Muscle of leg (tissue), 3 donors: ENCODE measurements at regions not wholly inside any gene's neighbourhood (a gene's known extent, or its start where the extent isn't known, plus 50 kb on each side); places are given as distances from the start of the nearest gene placed in this dataset.

ENCODE experiments used
- DNase-seq: peaks from one replicate; pipeline ENCODE4 v3.0.0; 2013
- H3K27ac ChIP-seq: one replicate; pipeline ENCODE4 v1.5.1; 2013; ENCODE audit warnings: mild to moderate bottlenecking, low read length, control low read depth
- H3K27me3 ChIP-seq: one replicate; pipeline ENCODE4 v1.6.1; 2013; ENCODE audit warnings: low read length; ENCODE audit not compliant: control insufficient read depth, insufficient read depth
- H3K36me3 ChIP-seq: one replicate; pipeline ENCODE4 v1.6.1; 2013; ENCODE audit warnings: low read length; ENCODE audit not compliant: control insufficient read depth, insufficient read depth
- H3K4me1 ChIP-seq: one replicate; pipeline ENCODE4 v1.6.1; 2013; ENCODE audit warnings: low read length; ENCODE audit not compliant: control insufficient read depth, insufficient read depth
- H3K4me3 ChIP-seq: one replicate; pipeline ENCODE4 v1.5.1; 2013; ENCODE audit warnings: low read length, control low read depth
- H3K9me3 ChIP-seq: replicated peaks from 2 replicates; pipeline ENCODE4 v1.6.1; 2013; ENCODE audit warnings: low read depth, low read length; ENCODE audit not compliant: control insufficient read depth
- WGBS: methylation state at CpG from one replicate; pipeline ENCODE4 v1.1.5; 2013; ENCODE audit warnings: missing lambda C conversion rate; ENCODE audit not compliant: insufficient coverage; 5-methylcytosine and 5-hydroxymethylcytosine counted together

DNA sequence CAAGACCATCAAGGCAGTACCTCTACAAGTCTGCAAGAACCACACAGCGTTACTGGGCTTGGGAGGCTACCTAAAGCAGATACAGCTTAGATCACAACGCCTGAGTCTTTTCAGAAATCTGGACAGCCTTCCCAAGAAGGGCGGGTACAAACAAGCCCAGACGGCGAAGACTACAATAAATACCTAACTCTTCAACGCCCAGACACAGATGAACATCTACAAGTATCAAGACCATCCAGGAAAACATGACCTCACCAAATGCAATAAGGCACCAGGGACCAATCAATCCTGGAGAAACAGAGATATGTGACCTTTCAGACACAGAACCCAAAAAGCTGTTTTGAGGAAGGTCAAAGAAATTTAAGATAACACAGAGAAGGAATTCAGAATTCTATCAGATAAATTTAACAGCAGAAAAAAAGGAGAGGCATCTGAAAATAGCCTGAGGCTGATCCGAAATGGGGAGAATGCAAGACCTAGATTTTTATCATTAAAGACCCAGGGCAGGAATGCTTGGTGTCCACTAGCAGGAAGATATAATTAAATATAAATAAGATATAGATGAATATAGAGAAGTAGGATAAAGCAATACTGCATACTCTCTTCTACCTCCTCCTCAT lies 131.7 kb upstream of the COL21A1 start:
- Histone ChIP-seq H3K9me3 (no peaks in the 10 kb centered on the region), H3K36me3 (no peaks in the 10 kb centered on the region), H3K4me3 (no peak overlapping the region), H3K27me3 (no peaks in the 10 kb centered on the region), H3K27ac (no peak overlapping the region), H3K4me1 (peaks cover 15% of the 10 kb centered on the region)
- WGBS: 38% methylated on average over 1 of the region's 7 CpGs
- peak; percentile 74 for DNase-seq

GRCh38 chr6:56378507-56378906 lies 131.1 kb upstream of the COL21A1 start:
- WGBS: 94% methylated on average over 4 of the region's 4 CpGs
- Histone ChIP-seq H3K4me1 (peaks cover 15% of the 10 kb centered on the region), H3K9me3 (no peaks in the 10 kb centered on the region), H3K4me3 (no peak overlapping the region), H3K27me3 (no peaks in the 10 kb centered on the region), H3K36me3 (no peaks in the 10 kb centered on the region), H3K27ac (no peak overlapping the region)
- no peak for DNase-seq

GRCh38 chr6:56377295-56377694 lies 129.9 kb upstream of the COL21A1 start:
- no peaks in the 10 kb centered on the region for H3K9me3 ChIP-seq
- H3K4me1 ChIP-seq: peaks cover 22% of the 10 kb centered on the region
- H3K4me3 ChIP-seq: no peak overlapping the region
- no peaks in the 10 kb centered on the region for H3K27me3 ChIP-seq
- H3K27ac ChIP-seq: no peak overlapping the region
- 100% methylated on average over 1 of the region's 2 CpGs for WGBS
- no peak for DNase-seq
- H3K36me3 ChIP-seq: no peaks in the 10 kb centered on the region

DNA sequence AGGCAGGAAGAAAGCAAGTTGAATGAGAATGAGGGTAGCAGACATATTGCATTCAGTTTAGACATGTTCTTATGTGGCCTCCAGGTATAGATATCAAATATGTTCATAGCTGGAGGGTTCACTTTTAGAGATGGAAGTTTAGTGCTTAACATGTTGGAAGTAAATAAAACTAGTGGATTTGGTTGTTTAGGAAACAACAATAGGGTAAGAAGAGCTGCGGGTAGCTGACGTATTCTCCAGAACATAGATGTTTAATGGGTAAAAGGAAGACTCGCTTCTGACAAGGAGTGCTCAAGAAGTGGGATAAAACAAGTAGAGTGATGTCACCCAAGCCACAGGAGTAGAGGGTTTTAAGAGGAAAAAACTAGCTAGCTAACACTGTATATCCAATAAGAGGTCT lies 128.4 kb upstream of the COL21A1 start:
- H3K27ac ChIP-seq: peak overlapping the region; percentile 93
- no peaks in the 10 kb centered on the region for H3K27me3 ChIP-seq
- no peaks in the 10 kb centered on the region for H3K36me3 ChIP-seq
- 97% methylated on average over 3 of the region's 3 CpGs for WGBS
- no peaks in the 10 kb centered on the region for H3K9me3 ChIP-seq
- peaks cover 35% of the 10 kb centered on the region for H3K4me1 ChIP-seq
- no peak overlapping the region for H3K4me3 ChIP-seq
- DNase-seq: no peak

- H3K4me3 ChIP-seq: no peak overlapping the region
- 25% methylated on average over 1 of the region's 4 CpGs for WGBS
- H3K9me3 ChIP-seq: no peaks in the 10 kb centered on the region
- no peaks in the 10 kb centered on the region for H3K36me3 ChIP-seq
- H3K27ac ChIP-seq: peak overlapping the region; percentile 93
- peaks cover 40% of the 10 kb centered on the region for H3K4me1 ChIP-seq
- peak; percentile 98 for DNase-seq
- no peaks in the 10 kb centered on the region for H3K27me3 ChIP-seq
These were observed 127.5 kb upstream of the COL21A1 start for GRCh38 chr6:56374841-56375369.

DNA sequence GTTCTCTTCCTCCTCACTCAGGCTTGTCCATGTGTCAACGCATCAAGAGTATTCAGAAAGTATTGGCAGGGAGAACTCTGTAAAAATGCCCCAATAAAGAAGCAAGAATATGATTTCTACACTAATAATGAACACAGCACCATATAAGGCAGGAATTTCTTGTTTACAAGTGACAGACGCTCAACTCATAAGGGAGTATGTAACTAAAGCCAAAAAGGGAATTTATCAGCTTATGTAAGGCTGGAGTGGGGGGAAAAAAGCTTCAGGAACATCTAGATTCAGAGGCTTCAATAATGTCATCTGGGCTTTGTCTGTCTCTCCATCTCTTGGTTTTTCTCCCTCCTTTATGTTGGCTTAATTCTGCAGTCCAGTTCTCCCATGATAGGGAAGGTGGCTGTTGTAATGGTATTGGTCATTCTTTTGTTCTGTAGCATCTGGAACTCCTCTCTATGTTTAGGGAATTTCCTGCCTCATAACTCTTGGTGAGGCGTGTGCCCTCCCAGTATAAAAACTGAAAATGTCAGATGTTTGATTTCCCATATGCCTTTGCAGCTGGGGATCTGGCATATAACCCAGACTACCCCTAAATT lies 125.1 kb upstream of the COL21A1 start:
- H3K27ac ChIP-seq: peak overlapping the region; percentile 89
- no peak overlapping the region for H3K4me3 ChIP-seq
- no CpG with 5 or more reads among the region's 3 CpGs for WGBS
- H3K36me3 ChIP-seq: no peaks in the 10 kb centered on the region
- H3K27me3 ChIP-seq: no peaks in the 10 kb centered on the region
- DNase-seq: peak; percentile 63
- H3K4me1 ChIP-seq: peaks cover 35% of the 10 kb centered on the region
- H3K9me3 ChIP-seq: no peaks in the 10 kb centered on the region

GRCh38 chr6:56370561-56371211 lies 123.3 kb upstream of the COL21A1 start:
- Histone ChIP-seq H3K4me1 (peaks cover 37% of the 10 kb centered on the region), H3K27ac (peak overlapping the region; percentile 89), H3K9me3 (no peaks in the 10 kb centered on the region), H3K4me3 (no peak overlapping the region), H3K27me3 (no peaks in the 10 kb centered on the region), H3K36me3 (no peaks in the 10 kb centered on the region)
- no CpG with 5 or more reads among the region's 2 CpGs for WGBS
- peak; percentile 96 for DNase-seq

- Histone ChIP-seq H3K27ac (peak overlapping the region; percentile 89), H3K36me3 (no peaks in the 10 kb centered on the region), H3K4me1 (peaks cover 32% of the 10 kb centered on the region), H3K27me3 (no peaks in the 10 kb centered on the region), H3K9me3 (no peaks in the 10 kb centered on the region), H3K4me3 (no peak overlapping the region)
- 12% methylated on average over 4 of the region's 10 CpGs for WGBS
- DNase-seq: peak; percentile 93
These were observed 122.8 kb upstream of the COL21A1 start for GRCh38 chr6:56370127-56370540.

DNA sequence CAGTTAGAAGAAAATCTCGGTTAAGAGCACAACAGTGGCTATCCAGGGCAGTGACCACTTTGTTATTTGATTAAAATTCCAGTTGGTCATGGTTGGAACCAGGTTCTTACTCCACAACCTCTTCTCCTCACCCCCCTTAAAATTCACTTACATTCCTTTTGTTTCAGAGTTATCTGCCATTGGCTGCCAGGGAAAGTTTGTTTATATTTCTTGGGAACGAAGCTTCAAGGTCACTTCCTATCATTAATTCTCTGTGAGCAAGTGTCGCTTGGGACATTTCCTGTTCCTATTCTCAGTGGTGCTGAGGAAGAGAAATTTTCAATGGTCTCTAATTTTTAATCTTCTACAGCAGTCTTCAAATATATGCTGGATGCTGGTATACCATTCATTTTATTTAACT lies 121.1 kb upstream of the COL21A1 start:
- H3K27me3 ChIP-seq: no peaks in the 10 kb centered on the region
- DNase-seq: peak; percentile 51
- no peaks in the 10 kb centered on the region for H3K36me3 ChIP-seq
- 100% methylated on average over 1 of the region's 3 CpGs for WGBS
- no peak overlapping the region for H3K4me3 ChIP-seq
- H3K27ac ChIP-seq: no peak overlapping the region
- no peaks in the 10 kb centered on the region for H3K9me3 ChIP-seq
- H3K4me1 ChIP-seq: peaks cover 28% of the 10 kb centered on the region

DNA sequence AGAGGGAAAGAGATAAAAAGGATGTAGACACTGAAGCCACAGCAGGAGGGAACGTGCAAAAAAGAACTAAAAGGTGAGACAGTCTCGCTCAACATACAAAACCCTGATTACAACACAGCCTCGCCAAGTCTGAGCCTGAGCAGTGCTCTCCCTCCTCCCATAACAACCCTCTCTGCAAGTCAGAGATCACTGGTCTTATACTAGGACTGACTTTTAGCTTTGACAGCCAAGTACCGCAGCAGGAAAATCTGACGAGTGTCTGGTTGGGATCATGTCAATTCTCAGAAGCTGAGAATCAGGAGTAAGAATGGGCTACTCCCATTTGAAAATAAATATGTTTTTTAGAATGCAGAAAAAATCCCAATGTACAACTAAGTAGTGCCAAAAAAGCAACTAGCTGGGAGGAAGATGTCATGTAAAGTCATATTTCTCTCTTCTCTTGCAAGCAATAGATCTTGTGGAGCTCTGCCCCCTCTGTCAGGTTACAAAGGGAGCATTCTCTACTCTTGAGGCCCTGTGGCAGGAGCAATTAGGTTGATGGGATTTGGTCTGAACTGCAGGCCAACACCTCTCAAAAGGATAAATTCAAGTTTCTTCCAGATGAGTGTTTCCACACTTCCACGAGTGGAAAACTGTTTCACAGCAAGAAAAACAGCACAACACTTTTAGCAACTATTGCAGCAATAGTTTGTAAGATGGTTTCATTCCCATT lies 118.9 kb upstream of the COL21A1 start:
- H3K4me3 ChIP-seq: no peak overlapping the region
- peak; percentile 90 for DNase-seq
- H3K4me1 ChIP-seq: peaks cover 10% of the 10 kb centered on the region
- no peaks in the 10 kb centered on the region for H3K27me3 ChIP-seq
- H3K36me3 ChIP-seq: no peaks in the 10 kb centered on the region
- WGBS: 0% methylated on average over 2 of the region's 6 CpGs
- peak overlapping the region; percentile 67 for H3K27ac ChIP-seq
- no peaks in the 10 kb centered on the region for H3K9me3 ChIP-seq
